IMR-90 (cell line): ENCODE measurements at regions not wholly inside any gene's neighbourhood (a gene's known extent, or its start where the extent isn't known, plus 50 kb on each side); places are given as distances from the start of the nearest gene placed in this dataset.

Experiments
- ATAC-seq: fragments of 200-7000 bp; cut with Tn5 transposase; 2 replicates; pipeline ENCODE4 v1.9.1; 2020; ENCODE audit warnings: low read depth, mild to moderate bottlenecking, moderate library complexity
- BruUV-seq: library from RNA; stranded (reverse); fragments of 400-500 nt; replicated peaks from 2 replicates; lab custom pipeline; 2021; lab: Mats Ljungman, UMichigan
- CTCF ChIA-PET: fragments of 300-600 bp; formaldehyde crosslinking; extraction: SDS; loops from one replicate; lab custom pipeline; 2021; ENCODE audit warnings: antibody characterized with exemption; lab: Yijun Ruan, JAX
- POLR2A ChIA-PET: fragments of 300-600 bp; sonication (Branson Sonifier 250); formaldehyde crosslinking; loops from one replicate; lab custom pipeline; 2022; ENCODE audit warnings: antibody characterized with exemption; ENCODE audit not compliant: unreplicated experiment; lab: Charles Lee
- DNase-seq: peaks from one replicate; pipeline ENCODE4 v3.0.0; 2013
- H2AFZ ChIP-seq: replicated peaks from 2 replicates; pipeline ENCODE3; 2013; ENCODE audit warnings: low read length, mild to moderate bottlenecking; ENCODE audit not compliant: poor library complexity
- H2AK5ac ChIP-seq: 2 replicates; pipeline ENCODE4 v1.6.1; 2013; ENCODE audit warnings: low read depth, low read length, inconsistent platforms
- H2AK9ac ChIP-seq: replicated peaks from 2 replicates; pipeline ENCODE3; 2013; ENCODE audit warnings: mild to moderate bottlenecking, low read depth, low read length, moderate library complexity; ENCODE audit not compliant: poor library complexity
- H2BK120ac ChIP-seq: 2 replicates; pipeline ENCODE4 v1.6.1; 2013; ENCODE audit warnings: low read depth, low read length, inconsistent platforms
- H2BK15ac ChIP-seq: 3 replicates; pipeline ENCODE4 v1.6.1; 2013; ENCODE audit warnings: low read depth, low read length, inconsistent platforms
- H2BK20ac ChIP-seq: 2 replicates; pipeline ENCODE4 v1.6.1; 2013; ENCODE audit warnings: low read depth, mild to moderate bottlenecking, inconsistent platforms, low read length, moderate library complexity
- H2BK5ac ChIP-seq: 2 replicates; pipeline ENCODE4 v1.6.1; 2013; ENCODE audit warnings: mild to moderate bottlenecking, low read depth, low read length, inconsistent platforms; ENCODE audit not compliant: poor library complexity, severe bottlenecking
- H3K14ac ChIP-seq: replicated peaks from 2 replicates; pipeline ENCODE4 v1.6.1; 2013; ENCODE audit warnings: low read depth, low read length, inconsistent platforms
- H3K18ac ChIP-seq: 2 replicates; pipeline ENCODE4 v1.6.1; 2013; ENCODE audit warnings: low read depth, low read length, control low read depth
- H3K23ac ChIP-seq: 2 replicates; pipeline ENCODE4 v1.6.1; 2013; ENCODE audit warnings: low read depth, low read length, inconsistent platforms
- H3K27ac ChIP-seq: 2 replicates; pipeline ENCODE4 v1.5.1; 2013; ENCODE audit warnings: mild to moderate bottlenecking, control low read depth, low read length; ENCODE audit not compliant: insufficient read depth
- H3K27me3 ChIP-seq: 2 replicates; pipeline ENCODE4 v1.6.1; 2013; ENCODE audit warnings: low read length; ENCODE audit not compliant: control insufficient read depth, insufficient read depth
- H3K36me3 ChIP-seq: 2 replicates; pipeline ENCODE4 v1.6.1; 2013; ENCODE audit warnings: low read length, mixed read lengths; ENCODE audit not compliant: control insufficient read depth, insufficient read depth
- H3K4ac ChIP-seq: 2 replicates; pipeline ENCODE4 v1.6.1; 2013; ENCODE audit warnings: low read depth, low read length, inconsistent platforms
- H3K4me1 ChIP-seq: 2 replicates; pipeline ENCODE4 v1.6.1; 2013; ENCODE audit warnings: low read length, mixed read lengths; ENCODE audit not compliant: control insufficient read depth, insufficient read depth
- H3K4me2 ChIP-seq: 2 replicates; pipeline ENCODE4 v1.6.1; 2013; ENCODE audit warnings: low read depth, mild to moderate bottlenecking, control low read depth, low read length, moderate library complexity
- H3K4me3 ChIP-seq: 2 replicates; pipeline ENCODE4 v1.5.1; 2013; ENCODE audit warnings: low read depth, mild to moderate bottlenecking, control low read depth, low read length, moderate library complexity; ENCODE audit not compliant: insufficient read depth
- H3K56ac ChIP-seq: 2 replicates; pipeline ENCODE4 v1.6.1; 2013; ENCODE audit warnings: low read length, inconsistent platforms; ENCODE audit not compliant: insufficient read depth; ENCODE audit errors: extremely low read depth
- H3K79me1 ChIP-seq, 2 experiments: 2 replicates each; pipeline ENCODE4 v1.6.1; 2013; ENCODE audit warnings: low read length in 2 of 2, inconsistent platforms in 1 of 2, low read depth in 1 of 2
- H3K9ac ChIP-seq: 2 replicates; pipeline ENCODE4 v1.6.1; 2013; ENCODE audit warnings: low read depth, low read length, control low read depth
- H3K9me1 ChIP-seq: 2 replicates; pipeline ENCODE4 v1.6.1; 2013; ENCODE audit warnings: low read length, inconsistent platforms; ENCODE audit not compliant: insufficient read depth
- H3K9me3 ChIP-seq: 2 replicates; pipeline ENCODE4 v1.6.1; 2013; ENCODE audit warnings: low read length; ENCODE audit not compliant: control insufficient read depth, insufficient read depth
- H4K20me1 ChIP-seq: 2 replicates; pipeline ENCODE4 v1.6.1; 2013; ENCODE audit warnings: low read length, inconsistent platforms; ENCODE audit not compliant: insufficient read depth
- H4K5ac ChIP-seq: 2 replicates; pipeline ENCODE4 v1.6.1; 2013; ENCODE audit warnings: mild to moderate bottlenecking, low read depth, low read length, control low read depth
- H4K8ac ChIP-seq, 2 experiments: 2 replicates each; pipeline ENCODE4 v1.6.1; 2013; ENCODE audit warnings: low read depth in 2 of 2, low read length in 2 of 2, control low read depth in 1 of 2, inconsistent platforms in 1 of 2
- H4K91ac ChIP-seq: 2 replicates; pipeline ENCODE4 v1.6.1; 2013; ENCODE audit warnings: low read depth, low read length, inconsistent platforms; ENCODE audit not compliant: insufficient read depth
- CHD1 ChIP-seq: IDR thresholded peaks from 2 replicates; pipeline ENCODE4 v1.6.1; 2012; ENCODE audit warnings: low read depth, low read length, improper control_type of control experiment
- MAZ ChIP-seq: IDR thresholded peaks from 2 replicates; pipeline ENCODE4 v1.6.1; 2012; ENCODE audit warnings: low read depth, mild to moderate bottlenecking, low read length, improper control_type of control experiment, moderate library complexity, borderline replicate concordance
- NFE2L2 ChIP-seq: fragments of 150-350 bp; IDR thresholded peaks from 2 replicates; pipeline ENCODE4 v1.6.1; 2016; ENCODE audit warnings: low read depth, mild to moderate bottlenecking, low read length
- SMC3 ChIP-seq: fragments of 150-350 bp; IDR thresholded peaks from 2 replicates; pipeline ENCODE4 v1.6.1; 2016; ENCODE audit warnings: low read depth, mild to moderate bottlenecking, antibody characterized with exemption, low read length, moderate library complexity
- WGBS, 2 experiments: methylation state at CpG; one replicate each; pipeline versions ENCODE4 v1.1.5 to v1.1.7; 2013; ENCODE audit warnings: missing lambda C conversion rate in 2 of 2; ENCODE audit not compliant: insufficient read length in 1 of 2; ENCODE audit errors: extremely low coverage in 2 of 2; 5-methylcytosine and 5-hydroxymethylcytosine counted together
- dilution Hi-C: fragments of 300-500 bp; cut with HindIII; formaldehyde crosslinking; loops from one replicate; pipeline ENCODE4 v1.14.3; 2018; ENCODE audit warnings: low sequenced_read_pairs; ENCODE audit not compliant: unreplicated experiment
- in situ Hi-C: fragments of 300-500 bp; cut with MboI; formaldehyde crosslinking; loops from 3 replicates; pipeline ENCODE4 v1.14.3; 2019; ENCODE audit warnings: low sequenced_read_pairs, inconsistent platforms, mixed read lengths
- intact Hi-C: fragments of 100-400 bp; cut with micrococcal nuclease; formaldehyde crosslinking; loops from 2 replicates; pipeline ENCODE4 v1.10.0; 2022
- TF ChIP-seq, protein P1 (sequence below): fragments of 150-350 bp; IDR thresholded peaks from 2 replicates; pipeline ENCODE4 v1.6.1; 2016; ENCODE audit warnings: low read depth, mild to moderate bottlenecking, low read length, moderate library complexity, borderline replicate concordance

DNA sequence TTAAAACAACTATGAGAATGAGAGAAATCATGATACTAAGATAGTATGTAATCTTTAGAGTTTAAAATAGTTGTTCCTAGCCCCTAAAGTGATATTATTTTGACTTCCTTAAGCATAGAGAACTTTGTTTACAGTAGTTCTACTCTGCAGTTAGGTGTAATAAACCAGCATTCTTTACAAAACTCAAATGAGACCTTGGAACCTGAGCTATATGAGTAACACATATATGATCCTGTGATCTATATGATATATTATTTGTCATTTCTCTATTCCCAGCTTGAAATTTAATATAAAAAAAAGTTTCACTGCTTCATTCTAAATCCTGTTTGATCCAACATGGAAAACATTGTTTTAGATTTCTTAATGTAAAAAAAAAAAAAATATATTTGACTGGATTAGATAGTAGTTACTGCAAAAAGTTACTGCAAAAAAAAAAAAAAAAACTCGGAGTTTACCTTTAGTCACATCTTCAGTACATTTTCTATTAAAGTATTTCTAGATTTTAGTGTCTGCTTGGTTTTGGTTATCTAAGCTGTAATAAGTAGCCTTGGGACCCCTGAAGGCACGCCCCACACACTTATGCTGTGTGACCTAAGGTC, 463.8 kb downstream of the USP25 start:
- H3K4me2 ChIP-seq: peak overlapping the region; percentile 79
- 0 out of 2 replicates have a peak overlapping the region, but pooled peaks have one; percentile 43 for H4K5ac ChIP-seq
- no CpG with 5 or more reads among the region's 2 CpGs for WGBS, 2 experiments
- no TSS peak for BruUV-seq
- no peaks in the 10 kb centered on the region for H3K27me3 ChIP-seq
- no peaks in the 10 kb centered on the region for H4K20me1 ChIP-seq
- POLR2A ChIA-PET: no interaction called here
- peak overlapping the region; percentile 45; the same call in 1 of the 2 replicates for H3K18ac ChIP-seq
- H2AK5ac ChIP-seq: no peak overlapping the region
- peak overlapping the region; percentile 60; the same call in 1 of the 2 replicates for H3K14ac ChIP-seq
- H3K9me3 ChIP-seq: no peaks in the 10 kb centered on the region
- 0 out of 2 replicates have a peak overlapping the region, but pooled peaks have one; percentile 23 for H3K23ac ChIP-seq
- H3K56ac ChIP-seq: no peak overlapping the region
- dilution Hi-C loops (no loop called here), intact Hi-C loops (no loop called here), in situ Hi-C loops (no loop called here)
- peak overlapping the region; percentile 91 for H2BK20ac ChIP-seq
- TF ChIP-seq CHD1 (no peak), SMC3 (no peak), NFE2L2 (no peak), MAZ (no peak)
- TF ChIP-seq, protein P1, sequence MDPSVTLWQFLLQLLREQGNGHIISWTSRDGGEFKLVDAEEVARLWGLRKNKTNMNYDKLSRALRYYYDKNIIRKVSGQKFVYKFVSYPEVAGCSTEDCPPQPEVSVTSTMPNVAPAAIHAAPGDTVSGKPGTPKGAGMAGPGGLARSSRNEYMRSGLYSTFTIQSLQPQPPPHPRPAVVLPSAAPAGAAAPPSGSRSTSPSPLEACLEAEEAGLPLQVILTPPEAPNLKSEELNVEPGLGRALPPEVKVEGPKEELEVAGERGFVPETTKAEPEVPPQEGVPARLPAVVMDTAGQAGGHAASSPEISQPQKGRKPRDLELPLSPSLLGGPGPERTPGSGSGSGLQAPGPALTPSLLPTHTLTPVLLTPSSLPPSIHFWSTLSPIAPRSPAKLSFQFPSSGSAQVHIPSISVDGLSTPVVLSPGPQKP: no peak
- H2BK120ac ChIP-seq: peak overlapping the region; percentile 84
- H3K4me3 ChIP-seq: no peak overlapping the region
- H3K4me1 ChIP-seq: peaks cover 7% of the 10 kb centered on the region
- H2BK15ac ChIP-seq: no peak overlapping the region
- ATAC-seq (no peak), DNase-seq (no peak)
- no peak overlapping the region for H2AK9ac ChIP-seq
- H4K91ac ChIP-seq: no peak overlapping the region; the same call in 1 of the 2 replicates
- no peaks in the 10 kb centered on the region for H3K36me3 ChIP-seq
- peak overlapping the region; percentile 84 for H2AFZ ChIP-seq
- peak overlapping the region in 1 of 2 experiments; percentile 79; a peak in 2 of 4 replicates for H4K8ac ChIP-seq
- no peak overlapping the region for H3K9ac ChIP-seq
- no peaks in the 10 kb centered on the region for H3K79me1 ChIP-seq
- H3K9me1 ChIP-seq: no peaks in the 10 kb centered on the region
- H2BK5ac ChIP-seq: peak overlapping the region; percentile 68
- CTCF ChIA-PET: interaction anchor here (0.5 to 0.6 kb wide), 5 partner anchors 23 to 447 kb away, joined by 3 to 9 read pairs (median 4); no protein-coding TSS in a partner anchor
- peak overlapping the region; percentile 64 for H3K4ac ChIP-seq
- peak overlapping the region; percentile 77 for H3K27ac ChIP-seq
